Activated naive CD8-positive, alpha-beta T cell (primary cell): ENCODE measurements at regions not wholly inside any gene's neighbourhood (a gene's known extent, or its start where the extent isn't known, plus 50 kb on each side); places are given as distances from the start of the nearest gene placed in this dataset.
"Not testable (repeated sequence)": the region's sequence is repeated elsewhere in the genome, so short reads cannot be mapped to it uniquely, and the experiment has no call there.

Source experiments
- H3K27ac Mint-ChIP-seq: one replicate; pipeline ENCODE4 v1.8.0; 2021; ENCODE audit warnings: mixed read lengths
- H3K27me3 Mint-ChIP-seq: one replicate; pipeline ENCODE4 v1.8.0; 2021; ENCODE audit warnings: mixed read lengths
- H3K36me3 Mint-ChIP-seq: one replicate; pipeline ENCODE4 v1.8.0; 2021; ENCODE audit warnings: mixed read lengths
- H3K4me1 Mint-ChIP-seq: one replicate; pipeline ENCODE4 v1.8.0; 2021; ENCODE audit warnings: low read depth, mixed read lengths
- H3K4me3 Mint-ChIP-seq: one replicate; pipeline ENCODE4 v1.8.0; 2021; ENCODE audit warnings: mild to moderate bottlenecking, mixed read lengths
- H3K9me3 Mint-ChIP-seq: one replicate; pipeline ENCODE4 v1.8.0; 2021; ENCODE audit warnings: low read depth, mixed read lengths

- Mint-ChIP-seq H3K4me3 (no peak overlapping the region), H3K27ac (no peak overlapping the region), H3K36me3 (no peaks in the 10 kb centered on the region), H3K4me1 (no peaks in the 10 kb centered on the region), H3K27me3 (no peaks in the 10 kb centered on the region), H3K9me3 (peaks cover 30% of the 10 kb centered on the region)
Observed at GRCh38 chr3:166556955-166557354, 719.7 kb upstream of the BCHE start.

GRCh38 chr3:166554023-166554422 lies 716.8 kb upstream of the BCHE start:
- Mint-ChIP-seq H3K27ac (no peak overlapping the region), H3K4me3 (no peak overlapping the region), H3K9me3 (peaks cover 30% of the 10 kb centered on the region), H3K36me3 (no peaks in the 10 kb centered on the region), H3K4me1 (no peaks in the 10 kb centered on the region), H3K27me3 (no peaks in the 10 kb centered on the region)

GRCh38 chr3:166533740-166534139 lies 696.5 kb upstream of the BCHE start:
- no peak overlapping the region for H3K4me3 Mint-ChIP-seq
- H3K27me3 Mint-ChIP-seq = no peaks in the 10 kb centered on the region
- no peak overlapping the region for H3K27ac Mint-ChIP-seq
- H3K36me3 Mint-ChIP-seq = no peaks in the 10 kb centered on the region
- no peaks in the 10 kb centered on the region for H3K4me1 Mint-ChIP-seq
- H3K9me3 Mint-ChIP-seq = peaks cover 16% of the 10 kb centered on the region

- no peak overlapping the region for H3K4me3 Mint-ChIP-seq
- no peaks in the 10 kb centered on the region for H3K36me3 Mint-ChIP-seq
- H3K27ac Mint-ChIP-seq = no peak overlapping the region
- no peaks in the 10 kb centered on the region for H3K27me3 Mint-ChIP-seq
- H3K9me3 Mint-ChIP-seq = peaks cover 12% of the 10 kb centered on the region
- H3K4me1 Mint-ChIP-seq = no peaks in the 10 kb centered on the region
Observed at GRCh38 chr3:166531730-166532129, 694.5 kb upstream of the BCHE start.

- H3K27ac Mint-ChIP-seq = no peak overlapping the region
- H3K4me1 Mint-ChIP-seq = no peaks in the 10 kb centered on the region
- no peaks in the 10 kb centered on the region for H3K27me3 Mint-ChIP-seq
- no peaks in the 10 kb centered on the region for H3K36me3 Mint-ChIP-seq
- H3K9me3 Mint-ChIP-seq = peaks cover 4% of the 10 kb centered on the region
- no peak overlapping the region for H3K4me3 Mint-ChIP-seq
Observed at GRCh38 chr3:166527325-166527724, 690.1 kb upstream of the BCHE start.

GRCh38 chr3:166526881-166527280 lies 689.7 kb upstream of the BCHE start:
- H3K27ac Mint-ChIP-seq = no peak overlapping the region
- no peaks in the 10 kb centered on the region for H3K36me3 Mint-ChIP-seq
- H3K4me1 Mint-ChIP-seq = no peaks in the 10 kb centered on the region
- H3K9me3 Mint-ChIP-seq = peaks cover 3% of the 10 kb centered on the region
- no peaks in the 10 kb centered on the region for H3K27me3 Mint-ChIP-seq
- no peak overlapping the region for H3K4me3 Mint-ChIP-seq

- no peaks in the 10 kb centered on the region for H3K4me1 Mint-ChIP-seq
- H3K36me3 Mint-ChIP-seq = no peaks in the 10 kb centered on the region
- no peaks in the 10 kb centered on the region for H3K27me3 Mint-ChIP-seq
- no peak overlapping the region for H3K4me3 Mint-ChIP-seq
- no peak overlapping the region for H3K27ac Mint-ChIP-seq
- peaks cover 12% of the 10 kb centered on the region for H3K9me3 Mint-ChIP-seq
Observed at GRCh38 chr3:166522017-166522416, 684.8 kb upstream of the BCHE start.

- H3K36me3 Mint-ChIP-seq = no peaks in the 10 kb centered on the region
- no peaks in the 10 kb centered on the region for H3K27me3 Mint-ChIP-seq
- H3K9me3 Mint-ChIP-seq = peaks cover 8% of the 10 kb centered on the region
- no peak overlapping the region for H3K4me3 Mint-ChIP-seq
- no peaks in the 10 kb centered on the region for H3K4me1 Mint-ChIP-seq
- H3K27ac Mint-ChIP-seq = no peak overlapping the region
Observed at GRCh38 chr3:166519443-166519842, 682.2 kb upstream of the BCHE start.

- no peaks in the 10 kb centered on the region for H3K36me3 Mint-ChIP-seq
- no peak overlapping the region for H3K4me3 Mint-ChIP-seq
- peaks cover 12% of the 10 kb centered on the region for H3K9me3 Mint-ChIP-seq
- H3K27ac Mint-ChIP-seq = no peak overlapping the region
- H3K4me1 Mint-ChIP-seq = no peaks in the 10 kb centered on the region
- no peaks in the 10 kb centered on the region for H3K27me3 Mint-ChIP-seq
Observed at GRCh38 chr3:166518040-166518439, 680.8 kb upstream of the BCHE start.

- Mint-ChIP-seq H3K36me3 (no peaks in the 10 kb centered on the region), H3K4me1 (no peaks in the 10 kb centered on the region), H3K27ac (no peak overlapping the region), H3K9me3 (peaks cover 3% of the 10 kb centered on the region), H3K27me3 (no peaks in the 10 kb centered on the region), H3K4me3 (no peak overlapping the region)
Observed at GRCh38 chr3:166510382-166510781, 673.2 kb upstream of the BCHE start.

GRCh38 chr3:166500420-166500819 lies 663.2 kb upstream of the BCHE start:
- not testable (repeated sequence) for H3K9me3 Mint-ChIP-seq, H3K27ac Mint-ChIP-seq, H3K36me3 Mint-ChIP-seq, H3K4me1 Mint-ChIP-seq, H3K4me3 Mint-ChIP-seq, H3K27me3 Mint-ChIP-seq

GRCh38 chr3:166499636-166500035 lies 662.4 kb upstream of the BCHE start:
- Mint-ChIP-seq H3K36me3 (no peaks in the 10 kb centered on the region), H3K4me1 (no peaks in the 10 kb centered on the region), H3K4me3 (no peak overlapping the region), H3K27me3 (no peaks in the 10 kb centered on the region), H3K9me3 (peaks cover 5% of the 10 kb centered on the region), H3K27ac (no peak overlapping the region)

GRCh38 chr3:166498446-166498845 lies 661.2 kb upstream of the BCHE start:
- Mint-ChIP-seq H3K4me3 (no peak overlapping the region), H3K9me3 (peaks cover 5% of the 10 kb centered on the region), H3K36me3 (no peaks in the 10 kb centered on the region), H3K27ac (no peak overlapping the region), H3K4me1 (no peaks in the 10 kb centered on the region), H3K27me3 (no peaks in the 10 kb centered on the region)

- no peaks in the 10 kb centered on the region for H3K36me3 Mint-ChIP-seq
- peaks cover 6% of the 10 kb centered on the region for H3K9me3 Mint-ChIP-seq
- H3K4me3 Mint-ChIP-seq = no peak overlapping the region
- H3K27me3 Mint-ChIP-seq = no peaks in the 10 kb centered on the region
- no peaks in the 10 kb centered on the region for H3K4me1 Mint-ChIP-seq
- H3K27ac Mint-ChIP-seq = no peak overlapping the region
Observed at GRCh38 chr3:166489826-166490225, 652.6 kb upstream of the BCHE start.

GRCh38 chr3:166488977-166489672 lies 651.9 kb upstream of the BCHE start:
- no peaks in the 10 kb centered on the region for H3K4me1 Mint-ChIP-seq
- H3K27me3 Mint-ChIP-seq = no peaks in the 10 kb centered on the region
- H3K4me3 Mint-ChIP-seq = no peak overlapping the region
- H3K36me3 Mint-ChIP-seq = no peaks in the 10 kb centered on the region
- no peak overlapping the region for H3K27ac Mint-ChIP-seq
- peaks cover 6% of the 10 kb centered on the region for H3K9me3 Mint-ChIP-seq

GRCh38 chr3:166484470-166484869 lies 647.2 kb upstream of the BCHE start:
- H3K4me3 Mint-ChIP-seq = no peak overlapping the region
- no peaks in the 10 kb centered on the region for H3K27me3 Mint-ChIP-seq
- H3K9me3 Mint-ChIP-seq = no peaks in the 10 kb centered on the region
- H3K36me3 Mint-ChIP-seq = no peaks in the 10 kb centered on the region
- H3K27ac Mint-ChIP-seq = no peak overlapping the region
- H3K4me1 Mint-ChIP-seq = no peaks in the 10 kb centered on the region
